ENCODE measurements at regions not wholly inside any gene's neighbourhood (a gene's known extent, or its start where the extent isn't known, plus 50 kb on each side); places are given as distances from the start of the nearest gene placed in this dataset.
"Not testable (repeated sequence)": the region's sequence is repeated elsewhere in the genome, so short reads cannot be mapped to it uniquely, and the experiment has no call there.

- Histone ChIP-seq H3K36me3 (no peaks in the 10 kb centered on the region), H3K4me1 (peaks cover 0 to 40% (median 8%) of the 10 kb centered on the region in 4 donors), H3K27me3 (no peaks in the 10 kb centered on the region), H3K4me3 (no peak overlapping the region), H3K9me3 (no peaks in the 10 kb centered on the region), H3K27ac (no peak overlapping the region)
- intact Hi-C loops (cut with DNase I; ENCODE audit: low total_unique reads): no loop called here
- TF ChIP-seq, protein P1, sequence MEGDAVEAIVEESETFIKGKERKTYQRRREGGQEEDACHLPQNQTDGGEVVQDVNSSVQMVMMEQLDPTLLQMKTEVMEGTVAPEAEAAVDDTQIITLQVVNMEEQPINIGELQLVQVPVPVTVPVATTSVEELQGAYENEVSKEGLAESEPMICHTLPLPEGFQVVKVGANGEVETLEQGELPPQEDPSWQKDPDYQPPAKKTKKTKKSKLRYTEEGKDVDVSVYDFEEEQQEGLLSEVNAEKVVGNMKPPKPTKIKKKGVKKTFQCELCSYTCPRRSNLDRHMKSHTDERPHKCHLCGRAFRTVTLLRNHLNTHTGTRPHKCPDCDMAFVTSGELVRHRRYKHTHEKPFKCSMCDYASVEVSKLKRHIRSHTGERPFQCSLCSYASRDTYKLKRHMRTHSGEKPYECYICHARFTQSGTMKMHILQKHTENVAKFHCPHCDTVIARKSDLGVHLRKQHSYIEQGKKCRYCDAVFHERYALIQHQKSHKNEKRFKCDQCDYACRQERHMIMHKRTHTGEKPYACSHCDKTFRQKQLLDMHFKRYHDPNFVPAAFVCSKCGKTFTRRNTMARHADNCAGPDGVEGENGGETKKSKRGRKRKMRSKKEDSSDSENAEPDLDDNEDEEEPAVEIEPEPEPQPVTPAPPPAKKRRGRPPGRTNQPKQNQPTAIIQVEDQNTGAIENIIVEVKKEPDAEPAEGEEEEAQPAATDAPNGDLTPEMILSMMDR (IDR thresholded peaks at IDR 0.05): no peak
- DNase-seq: no peak
Measured at GRCh38 chr6:81934936-81935335, 182.5 kb upstream of the TENT5A start.

DNA sequence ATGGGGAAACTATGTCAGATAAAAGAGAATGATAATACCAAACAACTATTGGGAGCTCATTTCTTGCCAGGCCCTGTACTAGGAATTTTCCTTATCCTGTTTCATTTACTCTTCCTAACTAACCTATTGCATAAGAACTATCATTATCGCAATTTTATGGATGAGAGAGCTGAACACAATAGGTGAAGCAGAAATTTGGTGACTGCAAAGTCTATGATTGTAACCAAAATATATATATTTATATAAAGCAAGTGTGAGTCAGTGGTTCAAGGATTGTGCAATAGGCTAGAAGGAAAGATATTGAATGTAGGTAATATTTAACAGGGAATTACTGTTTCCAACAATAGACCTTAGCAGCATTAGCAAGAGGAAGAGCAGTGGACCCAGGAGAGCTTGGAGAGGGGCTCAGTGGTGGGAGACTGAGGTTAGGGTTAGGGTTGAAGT, 181.1 kb upstream of the TENT5A start:
- Histone ChIP-seq H3K4me1 (peaks cover 0 to 32% (median 6%) of the 10 kb centered on the region in 4 donors), H3K4me3 (no peak overlapping the region), H3K27me3 (no peaks in the 10 kb centered on the region), H3K9me3 (no peaks in the 10 kb centered on the region), H3K27ac (no peak overlapping the region), H3K36me3 (no peaks in the 10 kb centered on the region)
- TF ChIP-seq, protein P1 (IDR thresholded peaks at IDR 0.05): no peak
- intact Hi-C loops (cut with DNase I; ENCODE audit: low total_unique reads): no loop called here
- no peak for DNase-seq

DNA sequence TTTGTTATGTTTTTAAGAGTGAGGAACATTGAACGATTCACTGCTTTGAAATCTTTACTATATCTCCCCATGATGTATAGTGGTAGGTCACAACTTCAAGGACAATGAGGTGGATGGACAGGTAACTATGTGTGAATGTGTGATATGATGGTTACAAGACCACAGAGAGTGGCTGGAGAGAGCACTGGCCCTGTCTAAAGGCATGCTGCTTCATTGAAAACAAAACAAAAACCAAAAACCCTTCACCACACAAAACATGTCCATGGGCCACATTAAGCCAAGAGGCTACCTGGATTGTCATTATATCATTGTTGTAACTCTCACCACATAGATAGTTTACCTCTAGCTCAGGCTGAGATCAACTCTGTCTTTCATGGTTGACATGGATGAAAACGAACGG, 180.6 kb upstream of the TENT5A start:
- H3K4me1 ChIP-seq: peaks cover 0 to 27% (median 6%) of the 10 kb centered on the region in 4 donors
- DNase-seq: no peak
- H3K27me3 ChIP-seq: no peaks in the 10 kb centered on the region
- TF ChIP-seq, protein P1 (IDR thresholded peaks at IDR 0.05): no peak
- H3K4me3 ChIP-seq: no peak overlapping the region
- no peaks in the 10 kb centered on the region for H3K9me3 ChIP-seq
- H3K27ac ChIP-seq: no peak overlapping the region
- H3K36me3 ChIP-seq: no peaks in the 10 kb centered on the region
- intact Hi-C loops (cut with DNase I; ENCODE audit: low total_unique reads): no loop called here

- H3K9me3 ChIP-seq; H3K4me3 ChIP-seq; H3K27me3 ChIP-seq; DNase-seq; H3K36me3 ChIP-seq; H3K27ac ChIP-seq; intact Hi-C loops (cut with DNase I; ENCODE audit: low total_unique reads): not testable (repeated sequence)
- H3K4me1 ChIP-seq: peaks cover 0 to 20% (median 6%) of the 10 kb centered on the region in 4 donors
Measured at GRCh38 chr6:81932448-81932847, 180.0 kb upstream of the TENT5A start.

GRCh38 chr6:81929828-81930227, 177.3 kb upstream of the TENT5A start:
- DNase-seq: no peak
- TF ChIP-seq, protein P1 (IDR thresholded peaks at IDR 0.05): no peak
- H3K4me1 ChIP-seq: peaks cover 0 to 9% (median 3%) of the 10 kb centered on the region in 4 donors
- no peak overlapping the region for H3K27ac ChIP-seq
- intact Hi-C loops (cut with DNase I; ENCODE audit: low total_unique reads): loop anchor here (2.0 kb wide), 1 partner anchor 57 kb away; no protein-coding TSS in a partner anchor
- no peak overlapping the region for H3K4me3 ChIP-seq
- no peaks in the 10 kb centered on the region for H3K9me3 ChIP-seq
- H3K36me3 ChIP-seq: no peaks in the 10 kb centered on the region
- no peaks in the 10 kb centered on the region for H3K27me3 ChIP-seq

DNA sequence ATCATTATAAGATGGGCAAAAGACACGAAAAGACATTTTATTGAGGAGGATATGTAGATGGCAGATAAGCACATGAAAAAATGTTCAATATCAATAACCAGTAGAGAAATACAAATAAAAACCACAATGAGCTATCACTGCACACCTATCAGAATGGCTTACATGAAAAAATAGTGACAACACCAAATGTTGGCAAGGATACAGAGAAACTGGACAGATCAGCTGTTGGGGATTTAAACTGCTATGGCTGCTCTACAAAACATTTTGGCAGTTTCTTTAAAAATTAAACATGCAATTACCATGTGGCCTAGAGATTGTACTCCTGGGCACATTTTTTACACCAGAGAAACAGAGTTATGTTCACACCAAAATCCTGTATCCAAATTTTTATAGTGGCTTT, 172.7 kb upstream of the TENT5A start:
- H3K4me3 ChIP-seq: no peak overlapping the region

More for the DNA sequence above, 172.7 kb upstream of the TENT5A start:
- H3K27me3 ChIP-seq: no peaks in the 10 kb centered on the region
- peaks cover 0 to 6% (median 3%) of the 10 kb centered on the region in 4 donors for H3K4me1 ChIP-seq
- H3K9me3 ChIP-seq: no peaks in the 10 kb centered on the region
- intact Hi-C loops (cut with DNase I; ENCODE audit: low total_unique reads): no loop called here
- TF ChIP-seq, protein P1 (IDR thresholded peaks at IDR 0.05): no peak
- no peak for DNase-seq
- no peak overlapping the region for H3K27ac ChIP-seq
- no peaks in the 10 kb centered on the region for H3K36me3 ChIP-seq

All from tibial artery (tissue), 4 donors.